IPS-NIHi11 (cell line): ENCODE measurements at regions not wholly inside any gene's neighbourhood (a gene's known extent, or its start where the extent isn't known, plus 50 kb on each side); places are given as distances from the start of the nearest gene placed in this dataset.
"Not testable (repeated sequence)": the region's sequence is repeated elsewhere in the genome, so short reads cannot be mapped to it uniquely, and the experiment has no call there.

Experiments
- DNase-seq: peaks from one replicate; pipeline ENCODE4 v3.0.0; 2012; ENCODE audit warnings: mixed read lengths, low spot score

GRCh38 chr9:38126730-38127129, 57.7 kb upstream of the SHB start:
- no peak for DNase-seq

DNA sequence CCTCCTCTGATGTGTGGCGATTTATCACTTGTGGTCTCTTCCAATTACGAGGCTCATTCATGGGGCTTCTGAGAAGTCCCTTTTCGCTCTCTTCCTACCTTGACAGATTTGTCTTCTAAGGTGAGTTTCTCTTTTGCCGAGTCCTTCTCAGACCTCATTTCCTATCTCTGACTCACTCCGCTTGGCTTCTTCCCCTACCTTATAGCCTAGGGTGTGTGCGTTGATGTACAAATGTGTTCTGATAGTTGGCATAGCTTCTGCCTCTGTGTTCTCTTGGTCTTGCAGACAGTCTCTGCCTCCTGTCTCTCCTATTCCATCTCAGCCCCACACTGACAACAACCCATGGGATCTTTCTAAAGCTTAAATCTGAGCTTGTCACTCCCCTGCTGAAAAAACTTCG, 56.9 kb upstream of the SHB start:
- no peak for DNase-seq

DNA sequence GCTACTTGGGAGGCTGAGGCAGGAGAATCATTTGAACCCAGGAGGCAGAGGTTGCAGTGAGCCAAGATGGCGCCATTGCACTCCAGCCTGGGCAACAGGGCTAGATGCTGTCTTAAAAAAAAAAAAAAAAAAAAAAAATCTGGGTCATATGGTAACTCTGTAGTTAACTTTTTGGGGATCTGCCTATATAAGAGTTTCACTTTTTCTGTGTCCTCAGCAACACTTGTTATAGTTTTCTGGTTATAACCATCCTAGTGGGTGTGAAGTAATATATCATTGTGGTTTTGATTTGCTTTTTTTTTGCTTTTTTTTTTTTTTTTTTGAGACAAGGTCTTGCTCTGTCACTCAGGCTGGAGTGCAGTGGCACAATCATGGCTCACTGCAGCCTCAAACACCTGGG, 54.3 kb upstream of the SHB start:
- not testable (repeated sequence) for DNase-seq

- DNase-seq, result no peak
These were observed 51.9 kb upstream of the SHB start for GRCh38 chr9:38120961-38121360.

- no peak for DNase-seq
These were observed 50.7 kb upstream of the SHB start for GRCh38 chr9:38119560-38120236.

GRCh38 chr9:38118862-38119438, 49.9 kb upstream of the SHB start:
- no peak for DNase-seq
